Panc1 (cell line): ENCODE measurements at regions not wholly inside any gene's neighbourhood (a gene's known extent, or its start where the extent isn't known, plus 50 kb on each side); places are given as distances from the start of the nearest gene placed in this dataset.

Experiments
- ATAC-seq: fragments of 200-7000 bp; cut with Tn5 transposase; 2 replicates; pipeline ENCODE4 v1.9.1; 2020; ENCODE audit warnings: mild to moderate bottlenecking, moderate library complexity
- BruUV-seq: library from RNA; stranded (reverse); fragments of 400-500 nt; replicated peaks from 2 replicates; lab custom pipeline; 2021; lab: Mats Ljungman, UMichigan
- CTCF ChIA-PET: fragments of 300-600 bp; sonication (Branson Sonifier 250); formaldehyde crosslinking; loops from one replicate; lab custom pipeline; 2022; ENCODE audit warnings: antibody characterized with exemption; lab: Charles Lee
- POLR2A ChIA-PET: fragments of 300-600 bp; sonication (Branson Sonifier 250); formaldehyde crosslinking; loops from one replicate; lab custom pipeline; 2022; ENCODE audit warnings: antibody characterized with exemption; lab: Charles Lee
- DNase-seq: peaks from one replicate; pipeline ENCODE4 v3.0.0-alpha.2; 2010; ENCODE audit warnings: low read depth, low spot score
- H3K27ac ChIP-seq: 2 replicates; pipeline ENCODE4 v1.5.1; 2011; ENCODE audit warnings: mild to moderate bottlenecking, low read length, inconsistent platforms
- H3K27me3 ChIP-seq: fragments of 200-500 bp; sonication (Bioruptor generic); 2 replicates; pipeline ENCODE4 v1.6.0; 2014; ENCODE audit warnings: low read length, inconsistent platforms; ENCODE audit not compliant: control insufficient read depth, insufficient read depth
- H3K36me3 ChIP-seq: fragments of 200-500 bp; sonication (Bioruptor generic); 2 replicates; pipeline ENCODE4 v1.5.1; 2014; ENCODE audit warnings: inconsistent platforms, mild to moderate bottlenecking, low read length, moderate library complexity; ENCODE audit not compliant: control insufficient read depth, insufficient read depth
- H3K4me1 ChIP-seq: 2 replicates; pipeline ENCODE4 v1.5.1; 2011; ENCODE audit warnings: inconsistent platforms, mild to moderate bottlenecking, low read length, moderate library complexity; ENCODE audit not compliant: control insufficient read depth, insufficient read depth
- H3K4me3 ChIP-seq, 2 experiments: 2 replicates each; pipeline ENCODE4 v1.5.1; 2011 to 2012; ENCODE audit warnings: low read depth in 2 of 2, low read length in 2 of 2, mild to moderate bottlenecking in 2 of 2, inconsistent platforms in 1 of 2, moderate library complexity in 1 of 2
- H3K9me3 ChIP-seq: fragments of 200-500 bp; sonication (Bioruptor generic); 2 replicates; pipeline ENCODE4 v1.5.1; 2014; ENCODE audit warnings: low read depth, mild to moderate bottlenecking, inconsistent platforms, low read length, moderate library complexity; ENCODE audit not compliant: control insufficient read depth, insufficient read depth
- CTCF ChIP-seq: fragments of 450-650 bp; IDR thresholded peaks from 2 replicates; pipeline ENCODE4 v1.5.1; 2017; ENCODE audit warnings: mild to moderate bottlenecking
- POLR2AphosphoS5 ChIP-seq: IDR thresholded peaks from 2 replicates; pipeline ENCODE4 v1.6.1; 2012; ENCODE audit warnings: mild to moderate bottlenecking, low read depth, low read length, moderate library complexity
- REST ChIP-seq, 2 experiments: IDR thresholded peaks; 2 replicates each; pipeline ENCODE4 v1.6.1; 2011 to 2012; ENCODE audit warnings: low read depth in 2 of 2, control low read depth in 1 of 2, low read length in 1 of 2, mild to moderate bottlenecking in 1 of 2, moderate library complexity in 1 of 2; ENCODE audit not compliant: insufficient read depth in 1 of 2
- SIN3A ChIP-seq: IDR thresholded peaks from 2 replicates; pipeline ENCODE4 v1.6.1; 2012; ENCODE audit warnings: low read depth, mild to moderate bottlenecking, low read length, moderate library complexity, borderline replicate concordance; ENCODE audit not compliant: insufficient read depth
- TCF7L2 ChIP-seq: IDR thresholded peaks from 2 replicates; pipeline ENCODE4 v1.6.1; 2011; ENCODE audit warnings: mild to moderate bottlenecking, low read depth, low read length, inconsistent platforms
- in situ Hi-C: cut with HindIII; loops from 2 replicates; pipeline ENCODE4 v1.10.0; 2016; ENCODE audit warnings: low sequenced_read_pairs, low pct_unique_long_range_greater_than_20kb
- intact Hi-C: fragments of 100-400 bp; cut with micrococcal nuclease; formaldehyde crosslinking; loops from one replicate; pipeline ENCODE4 v1.10.0; 2022; ENCODE audit not compliant: unreplicated experiment

- peaks cover 3% of the 10 kb centered on the region; the same call in 1 of the 2 replicates for H3K27me3 ChIP-seq
- H3K4me3 ChIP-seq, result no peak overlapping the region
- in situ Hi-C loops (no loop called here), intact Hi-C loops (no loop called here)
- no peaks in the 10 kb centered on the region for H3K9me3 ChIP-seq
- TF ChIP-seq REST (IDR thresholded peaks at IDR 0.05; ENCODE audit: insufficient read depth in 1 of 2, low read depth in 2 of 2, low read length in 1 of 2), result no peak
- no peak for TF ChIP-seq SIN3A
- TF ChIP-seq POLR2AphosphoS5, result no peak
- no peak for TF ChIP-seq CTCF
- TF ChIP-seq TCF7L2, result no peak
- DNase-seq, result no peak
- POLR2A ChIA-PET, result no interaction called here
- BruUV-seq, result no TSS peak
- ATAC-seq, result no peak
- CTCF ChIA-PET, result no interaction called here
- no peak overlapping the region for H3K27ac ChIP-seq
- H3K4me1 ChIP-seq, result no peaks in the 10 kb centered on the region
- no peaks in the 10 kb centered on the region for H3K36me3 ChIP-seq
Observed at GRCh38 chr2:239693330-239693729, 292.5 kb upstream of the HDAC4 start.

- no peaks in the 10 kb centered on the region for H3K4me1 ChIP-seq
- H3K27me3 ChIP-seq, result peaks cover 3% of the 10 kb centered on the region; the same call in 1 of the 2 replicates
- intact Hi-C loops (no loop called here), in situ Hi-C loops (no loop called here)
- H3K9me3 ChIP-seq, result no peaks in the 10 kb centered on the region
- ATAC-seq (no peak), DNase-seq (no peak)
- no peaks in the 10 kb centered on the region for H3K36me3 ChIP-seq
- no TSS peak for BruUV-seq
- H3K4me3 ChIP-seq, result no peak overlapping the region
- ChIA-PET POLR2A (no interaction called here), CTCF (no interaction called here)
- H3K27ac ChIP-seq, result no peak overlapping the region
- no peak for TF ChIP-seq TCF7L2
- no peak for TF ChIP-seq REST (IDR thresholded peaks at IDR 0.05; ENCODE audit: insufficient read depth in 1 of 2, low read depth in 2 of 2, low read length in 1 of 2)
- no peak for TF ChIP-seq SIN3A
- TF ChIP-seq POLR2AphosphoS5, result no peak
- TF ChIP-seq CTCF, result no peak
Observed at GRCh38 chr2:239692919-239693318, 292.1 kb upstream of the HDAC4 start.
